Type B pancreatic cell (in vitro differentiated cells): ENCODE measurements at regions not wholly inside any gene's neighbourhood (a gene's known extent, or its start where the extent isn't known, plus 50 kb on each side); places are given as distances from the start of the nearest gene placed in this dataset.

ENCODE experiments used
- DNase-seq: peaks from one replicate; pipeline ENCODE4 v3.0.0; 2021; ENCODE audit warnings: mixed read lengths; ENCODE audit not compliant: unreplicated experiment; ENCODE audit errors: extremely low spot score
- H3K27ac Mint-ChIP-seq: 2 replicates; pipeline ENCODE4 v1.8.0; 2021; ENCODE audit warnings: mild to moderate bottlenecking, mixed read lengths
- H3K27me3 Mint-ChIP-seq: 2 replicates; pipeline ENCODE4 v1.8.0; 2021; ENCODE audit warnings: mixed read lengths
- H3K36me3 Mint-ChIP-seq: 2 replicates; pipeline ENCODE4 v1.8.0; 2021; ENCODE audit warnings: mixed read lengths
- H3K4me1 Mint-ChIP-seq: one replicate; pipeline ENCODE4 v1.8.0; 2021; ENCODE audit warnings: mixed read lengths; ENCODE audit not compliant: unreplicated experiment
- H3K4me3 Mint-ChIP-seq: 2 replicates; pipeline ENCODE4 v1.8.0; 2021; ENCODE audit warnings: mild to moderate bottlenecking, mixed read lengths
- H3K9me3 Mint-ChIP-seq: 2 replicates; pipeline ENCODE4 v1.8.0; 2021; ENCODE audit warnings: mixed read lengths
- CTCF ChIP-seq: fragments of 200-600 bp; sonication (generic); conservative IDR thresholded peaks from 2 replicates; pipeline ENCODE4 v1.5.0; 2021; ENCODE audit warnings: antibody characterized with exemption, mild to moderate bottlenecking

- DNase-seq, result no peak
- Mint-ChIP-seq H3K27me3 (no peaks in the 10 kb centered on the region), H3K9me3 (no peaks in the 10 kb centered on the region), H3K4me1 (no peaks in the 10 kb centered on the region), H3K4me3 (no peak overlapping the region), H3K27ac (no peak overlapping the region), H3K36me3 (no peaks in the 10 kb centered on the region)
- no peak for TF ChIP-seq CTCF
These were observed 50.3 kb upstream of the CNIH3 start for GRCh38 chr1:224565611-224566406.
